ENCODE measurements at regions not wholly inside any gene's neighbourhood (a gene's known extent, or its start where the extent isn't known, plus 50 kb on each side); places are given as distances from the start of the nearest gene placed in this dataset.

DNA sequence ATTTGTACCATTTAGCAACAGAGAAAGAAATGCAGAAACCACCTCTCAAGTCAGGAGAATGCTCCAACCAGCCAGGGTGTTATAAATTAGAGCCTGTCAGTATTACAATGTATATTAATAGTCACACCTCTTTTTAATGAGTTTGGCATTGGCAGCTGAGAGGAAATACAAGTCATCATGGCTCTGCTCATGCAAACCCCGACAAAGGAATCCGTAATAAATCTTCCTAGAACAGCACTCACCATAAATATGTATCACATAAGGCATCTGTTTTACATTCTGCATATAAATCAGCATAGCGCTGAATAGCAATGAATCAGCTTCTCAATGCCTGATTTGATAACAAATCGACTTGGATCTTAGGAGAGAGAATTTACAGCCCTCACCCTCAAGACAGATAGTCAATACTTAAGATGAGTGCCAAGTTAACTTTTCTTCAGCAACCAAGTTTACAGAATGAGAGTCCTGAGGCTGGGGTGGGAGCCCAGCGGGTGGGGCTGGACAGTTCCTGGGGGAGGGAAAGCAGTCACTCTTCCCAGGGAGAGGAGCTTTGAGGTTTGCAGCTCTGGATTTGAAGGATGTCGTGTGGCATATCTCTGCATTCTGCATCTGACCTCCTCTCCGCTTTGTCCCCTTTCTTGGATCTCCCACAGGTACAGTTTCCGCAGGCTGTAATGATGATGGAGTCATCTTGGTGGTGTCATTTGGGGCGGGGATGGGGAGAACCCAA lies 1034.4 kb upstream of the NR2F2 start:
- no peak for DNase-seq

DNA sequence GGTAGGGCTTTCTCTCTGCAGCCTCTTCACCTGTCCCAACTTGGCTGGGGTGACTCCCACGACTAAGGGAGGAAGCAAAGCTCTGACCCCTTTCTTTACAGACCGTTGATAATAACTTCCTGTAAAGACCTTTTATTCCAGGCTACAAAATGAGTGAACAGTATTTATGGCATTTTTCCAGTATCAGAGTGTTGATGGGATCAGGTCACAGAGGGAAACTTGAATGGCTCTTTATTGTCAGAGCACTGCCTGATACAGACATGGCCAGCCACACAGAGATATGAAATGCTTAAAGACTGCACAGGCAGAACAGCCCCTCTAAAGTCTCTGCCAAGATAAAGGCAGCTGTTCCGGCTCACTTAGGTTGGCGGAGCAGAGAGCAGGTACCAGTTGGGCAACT lies 1033.9 kb upstream of the NR2F2 start:
- no peak for DNase-seq

DNA sequence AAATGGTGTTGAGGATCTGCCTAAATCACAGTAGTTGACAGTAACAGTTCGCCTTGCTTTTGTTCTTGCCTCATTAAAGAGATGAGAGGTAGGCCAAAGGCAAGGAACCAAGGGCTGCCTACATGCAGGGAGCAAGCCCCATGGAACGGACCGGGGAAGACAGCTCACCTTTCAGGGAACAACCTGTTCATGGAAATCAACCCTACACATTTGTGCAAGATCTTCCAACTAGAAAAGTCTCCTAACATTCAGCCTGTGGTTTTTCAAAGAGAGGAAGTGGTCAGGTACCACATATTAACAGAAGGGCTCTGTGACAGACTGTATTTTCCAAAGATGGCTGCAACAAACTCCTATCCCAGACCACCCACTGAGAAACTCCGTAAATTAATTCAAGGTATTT lies 1031.8 kb upstream of the NR2F2 start:
- no peak for DNase-seq

DNA sequence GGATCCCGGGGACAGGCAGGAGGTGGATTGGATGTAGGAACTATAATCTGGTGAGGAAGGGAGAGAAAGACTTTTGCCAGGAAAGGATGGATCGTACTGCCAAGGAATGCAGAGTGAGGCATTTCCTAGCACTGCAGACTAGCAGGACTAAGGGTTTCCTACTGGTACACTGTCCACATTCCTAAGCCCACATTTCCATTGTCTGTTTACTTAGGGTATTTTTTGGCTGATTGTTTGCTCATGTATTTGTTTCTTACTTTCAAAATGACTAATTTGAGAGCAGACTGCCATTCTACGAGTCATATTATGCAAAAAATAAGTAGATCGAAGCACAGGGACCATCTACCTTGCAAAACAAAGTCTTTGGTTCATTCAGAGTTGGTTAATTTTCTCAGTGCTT lies 1029.5 kb upstream of the NR2F2 start:
- no peak for DNase-seq

DNA sequence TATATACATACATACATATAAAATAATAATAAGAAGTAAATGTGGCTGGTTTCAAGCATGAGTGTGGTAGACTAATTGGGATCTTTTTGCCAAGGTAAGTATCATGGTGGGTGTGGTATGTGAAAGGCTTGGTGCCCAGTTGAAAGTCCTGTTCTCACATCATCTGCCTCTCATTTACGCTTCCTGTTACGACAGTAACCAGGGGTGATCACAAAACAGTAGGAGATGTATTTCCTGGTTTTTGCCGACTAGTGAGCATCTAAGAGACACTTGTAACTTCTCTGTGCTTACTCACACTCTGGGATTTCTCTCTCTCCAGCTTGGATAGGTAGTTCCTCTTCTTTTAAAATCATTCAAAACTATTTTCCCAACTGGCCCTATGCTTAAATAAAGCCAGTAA lies 1028.3 kb upstream of the NR2F2 start:
- DNase-seq: no peak

DNA sequence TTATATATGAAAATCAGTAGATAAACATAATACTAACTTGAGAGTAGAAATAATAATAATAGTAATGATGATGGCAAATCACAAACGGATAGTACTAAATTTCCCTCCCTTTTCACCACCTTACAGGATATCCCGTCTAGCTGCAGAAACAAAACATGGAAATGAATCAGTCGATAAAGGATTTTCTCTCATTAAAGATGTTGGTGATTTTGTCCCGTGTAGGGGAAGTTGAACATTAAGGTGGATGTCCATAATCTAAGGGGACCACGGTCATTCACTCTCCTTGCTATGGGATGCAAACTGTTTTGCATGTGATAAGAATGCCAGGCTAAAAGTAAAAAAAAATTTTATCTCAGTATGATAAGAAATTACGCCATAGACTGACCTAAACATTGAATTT lies 1027.7 kb upstream of the NR2F2 start:
- no peak for DNase-seq

DNA sequence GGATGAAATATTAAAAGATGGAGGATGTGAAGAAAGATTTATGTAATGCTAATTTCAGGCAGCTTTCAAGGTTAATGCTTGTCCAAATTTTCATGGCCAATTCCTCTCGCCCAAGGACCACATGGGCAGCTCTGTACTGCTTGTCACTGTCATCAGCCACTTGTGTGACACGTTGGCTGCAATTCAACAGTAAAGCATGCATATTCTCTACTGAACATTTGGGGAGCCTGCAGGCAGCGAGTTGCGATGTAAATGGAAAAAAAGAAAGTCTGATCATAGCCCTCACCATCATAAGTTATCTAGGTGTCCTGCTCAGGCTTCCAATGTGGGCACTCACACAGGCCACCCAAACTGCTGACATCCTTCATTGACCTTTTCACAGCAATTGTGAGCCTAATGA lies 1026.8 kb upstream of the NR2F2 start:
- no peak for DNase-seq

DNA sequence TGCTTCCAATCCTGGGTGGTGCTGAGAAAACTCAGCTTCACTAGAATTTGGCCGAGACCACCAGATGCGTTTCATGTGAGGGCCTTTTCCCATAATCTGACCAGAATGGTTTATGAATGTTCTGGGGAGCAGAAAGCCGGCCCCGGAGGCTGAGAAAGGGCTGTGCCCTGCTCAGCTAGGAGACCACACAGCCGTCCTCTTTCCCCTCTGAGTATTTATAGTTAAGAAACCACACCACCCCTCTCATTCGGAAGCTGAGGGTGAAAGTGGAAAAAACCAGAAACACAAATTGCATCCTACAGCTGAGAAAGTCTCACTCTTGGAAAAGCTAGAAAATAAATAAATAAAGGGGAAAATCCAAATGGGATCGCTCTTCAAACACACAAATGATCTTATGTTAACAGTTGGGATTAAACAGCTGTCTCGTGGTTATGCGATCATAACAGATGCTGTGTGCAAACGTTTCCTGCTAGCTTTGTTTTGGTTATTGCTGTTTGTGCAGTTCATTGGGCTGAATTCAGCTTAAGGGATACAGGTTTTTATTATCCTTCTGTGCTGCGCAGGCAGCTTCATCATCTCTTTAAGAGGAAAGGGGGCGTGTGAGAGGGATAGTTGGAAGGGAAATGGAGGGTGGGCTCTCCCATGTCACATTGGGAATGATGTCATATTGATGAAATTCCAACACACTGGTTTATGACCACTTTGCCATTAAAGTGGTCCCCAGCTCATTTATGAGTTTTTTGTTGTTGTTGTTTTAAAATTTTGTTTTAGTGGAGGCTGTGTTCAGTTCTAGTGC lies 1026.2 kb upstream of the NR2F2 start:
- DNase-seq: no peak

DNA sequence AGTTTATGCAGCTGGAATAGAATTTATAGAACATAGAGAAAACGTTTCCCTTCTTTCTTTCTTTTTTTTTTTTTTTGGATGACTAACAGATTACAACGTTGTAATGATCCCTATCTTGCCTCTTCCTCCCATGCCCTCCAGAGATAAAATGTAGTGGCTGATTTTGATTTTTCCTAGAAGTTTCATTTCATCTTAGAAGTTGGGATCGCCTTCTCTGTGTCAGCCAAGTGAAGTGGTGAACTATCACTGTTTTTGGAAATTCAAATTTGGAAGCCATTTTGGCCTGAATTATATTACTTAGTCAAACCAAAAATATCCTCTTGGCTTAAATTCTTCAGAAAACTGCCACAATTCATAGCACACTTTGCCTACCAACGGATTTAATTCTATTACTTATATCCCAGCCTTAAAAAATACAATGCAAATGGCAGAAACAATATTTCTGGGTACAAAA lies 1025.5 kb upstream of the NR2F2 start:
- no peak for DNase-seq

DNA sequence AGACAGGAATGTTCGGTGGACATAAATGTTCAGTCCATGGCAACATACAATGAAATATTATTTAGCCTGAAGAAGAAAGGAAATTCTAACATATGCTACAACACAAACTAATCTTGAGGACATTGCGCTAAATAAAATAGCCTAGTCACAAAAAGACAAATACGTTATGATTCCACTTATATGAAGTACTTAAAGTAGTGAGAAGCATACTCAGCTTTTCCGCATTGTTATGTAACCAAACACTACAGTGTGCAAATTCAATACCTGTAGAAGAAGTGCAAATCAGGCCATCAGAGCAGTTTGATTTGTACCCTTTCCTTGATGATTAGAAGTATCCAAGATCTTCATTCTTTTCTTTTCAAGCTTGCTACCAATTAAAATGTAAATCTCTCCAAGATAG lies 1023.4 kb upstream of the NR2F2 start:
- no peak for DNase-seq

DNA sequence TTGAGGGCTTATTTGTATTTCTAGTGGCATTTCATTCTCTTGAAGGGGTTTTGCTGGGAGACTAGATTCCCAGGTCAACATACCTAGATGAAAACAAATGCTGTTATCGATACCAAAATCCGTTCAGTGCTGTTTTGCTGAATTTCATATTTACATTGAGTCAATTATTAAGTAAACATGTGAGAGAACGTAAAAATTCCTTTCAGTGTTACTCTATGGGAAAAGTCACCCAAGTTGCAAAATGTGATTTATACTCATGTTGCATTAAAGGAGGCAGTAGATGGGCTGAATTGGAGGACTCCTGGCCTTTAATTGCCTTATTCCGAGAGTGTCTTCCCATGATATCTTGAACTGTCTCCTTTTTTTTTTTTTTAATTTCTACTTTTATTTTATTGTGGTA lies 1011.3 kb upstream of the NR2F2 start:
- DNase-seq: no peak

DNA sequence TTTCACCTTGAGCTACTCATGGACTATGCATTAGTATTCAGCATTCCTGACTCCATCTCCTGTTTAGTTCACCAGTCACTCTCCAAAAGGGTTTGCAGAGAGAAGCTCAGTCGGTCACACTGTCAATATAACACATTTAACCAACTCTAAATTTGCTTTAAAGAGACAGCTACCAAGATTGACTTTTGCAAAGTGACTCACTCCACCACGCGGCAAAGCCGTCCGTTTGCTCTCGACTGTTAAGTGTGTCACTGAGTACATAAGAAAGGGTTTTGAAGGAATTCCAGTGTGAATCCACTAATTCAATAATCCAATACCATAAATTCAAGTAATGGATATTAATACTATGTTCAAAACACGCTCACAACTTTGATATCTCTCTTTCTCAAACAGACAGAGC lies 1006.7 kb upstream of the NR2F2 start:
- no peak for DNase-seq

DNA sequence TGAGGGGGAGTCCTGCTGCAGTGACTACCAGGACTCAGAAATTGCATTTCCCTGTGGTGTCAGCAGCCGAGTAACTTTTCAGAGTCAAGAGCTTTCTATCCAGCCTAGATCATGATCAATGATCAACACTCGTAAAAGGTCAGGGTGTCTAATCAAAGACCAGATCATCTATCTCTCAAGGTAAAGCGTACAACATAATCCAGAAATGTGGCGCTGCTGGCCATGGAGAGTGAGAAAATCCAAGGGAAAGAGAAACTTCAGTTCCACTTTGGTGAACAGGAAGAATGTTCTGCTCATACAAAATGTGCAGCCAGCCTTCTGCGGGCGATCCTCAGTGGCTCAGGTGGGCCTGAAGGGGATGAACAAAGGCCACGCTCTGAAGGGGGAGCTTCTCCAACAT lies 1005.8 kb upstream of the NR2F2 start:
- DNase-seq: no peak

DNA sequence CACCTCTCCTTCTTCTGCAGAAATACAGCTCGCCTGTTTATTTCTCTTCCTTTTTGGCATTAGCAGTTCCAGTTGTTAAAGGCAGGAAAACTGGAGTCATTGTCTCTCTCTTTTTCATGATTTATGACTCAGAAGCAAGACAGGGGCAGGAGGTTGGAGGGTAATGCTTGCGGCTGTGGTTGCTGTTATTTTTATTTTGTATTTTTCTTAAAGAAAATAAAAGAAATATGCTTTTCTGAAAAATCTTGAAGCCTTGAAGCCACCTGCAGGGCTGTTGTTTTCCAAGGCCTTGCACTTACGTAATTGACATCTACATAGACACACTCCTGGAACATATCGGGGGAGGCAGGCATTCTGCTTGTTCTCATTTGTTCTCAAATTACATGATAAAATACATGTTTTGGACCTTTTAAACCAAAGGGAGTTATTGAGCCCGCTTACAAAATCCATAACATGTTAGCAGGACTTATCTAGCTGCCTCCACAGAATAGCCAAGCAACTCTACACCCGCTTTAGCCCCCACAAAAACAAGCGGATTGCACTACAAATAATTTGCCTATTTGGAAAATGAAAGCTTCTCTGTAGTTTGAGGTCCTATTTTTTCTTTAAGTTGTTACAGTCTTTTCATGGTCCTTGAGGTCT lies 1004.6 kb upstream of the NR2F2 start:
- DNase-seq: no peak

DNA sequence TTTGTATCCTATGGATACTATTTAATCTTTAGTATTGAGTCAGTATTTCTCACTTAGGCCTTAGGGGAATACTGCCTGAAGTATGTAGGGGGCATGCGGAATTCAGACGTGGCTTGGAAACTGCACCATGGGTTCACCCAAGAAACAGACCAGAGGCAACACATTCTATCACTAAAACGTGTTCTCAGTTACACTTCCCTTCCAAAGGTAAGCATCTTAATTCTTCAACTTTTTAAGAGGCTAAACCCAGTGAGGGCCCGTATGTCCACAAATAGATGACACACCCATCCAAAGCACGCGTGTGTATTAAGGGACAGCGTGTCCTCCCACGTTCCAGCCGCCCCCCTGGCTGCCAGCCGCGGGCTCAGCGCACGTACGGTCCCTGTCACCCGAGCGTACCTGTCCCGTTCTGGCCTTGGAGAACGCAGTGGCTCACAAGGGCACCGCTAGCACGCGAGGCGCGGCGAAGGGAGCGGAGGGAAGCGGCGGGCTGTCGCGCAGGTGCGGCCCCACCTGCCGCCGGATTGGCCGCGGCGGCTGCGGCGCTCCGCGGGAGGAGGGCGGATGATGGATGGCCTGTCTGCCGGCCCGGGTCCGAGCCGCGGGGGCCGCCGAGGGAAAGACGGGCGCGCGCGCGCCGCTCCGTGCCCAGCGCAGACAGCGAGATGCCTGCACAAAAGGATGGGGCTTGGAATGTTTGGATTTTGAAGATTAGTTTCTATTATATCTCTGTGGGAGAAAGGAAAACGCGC lies 1003.9 kb upstream of the NR2F2 start:
- no peak for DNase-seq

DNA sequence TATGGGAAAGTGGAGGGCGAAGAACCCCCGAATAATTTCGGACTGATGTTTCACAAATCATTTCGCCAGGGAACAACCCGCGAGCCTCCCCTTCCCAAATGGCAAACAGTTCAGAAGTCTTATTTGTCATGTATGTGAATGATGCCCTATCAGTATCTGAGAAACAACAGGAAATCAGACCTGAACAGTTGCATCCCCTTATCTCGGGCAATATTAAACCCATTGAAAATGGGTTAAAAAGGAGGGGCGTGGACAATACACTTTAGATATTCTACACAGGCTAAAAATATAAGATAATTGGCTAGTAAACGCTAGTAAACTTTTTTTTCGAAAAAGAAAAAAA lies 1003.3 kb upstream of the NR2F2 start:
- DNase-seq: no peak

DNA sequence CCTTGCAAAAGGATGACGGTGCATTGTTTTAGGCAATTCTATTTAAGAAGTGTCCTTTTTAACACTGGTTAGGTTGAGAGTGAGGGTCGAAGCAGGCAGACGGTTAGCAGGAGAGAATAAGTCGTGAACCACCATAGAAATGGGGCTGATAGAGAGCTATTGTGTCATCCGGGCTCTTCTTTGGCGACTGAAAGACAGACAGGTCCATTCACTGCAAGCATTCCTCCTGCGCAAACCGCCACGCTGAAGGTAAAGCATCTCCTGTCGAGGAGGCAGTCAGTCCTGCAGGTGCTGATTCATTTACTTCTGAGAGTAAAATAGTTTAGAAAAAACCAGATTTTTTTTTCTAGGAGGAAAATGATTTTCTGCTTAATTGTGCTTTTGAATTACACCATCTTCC lies 1002.8 kb upstream of the NR2F2 start:
- no peak for DNase-seq

DNA sequence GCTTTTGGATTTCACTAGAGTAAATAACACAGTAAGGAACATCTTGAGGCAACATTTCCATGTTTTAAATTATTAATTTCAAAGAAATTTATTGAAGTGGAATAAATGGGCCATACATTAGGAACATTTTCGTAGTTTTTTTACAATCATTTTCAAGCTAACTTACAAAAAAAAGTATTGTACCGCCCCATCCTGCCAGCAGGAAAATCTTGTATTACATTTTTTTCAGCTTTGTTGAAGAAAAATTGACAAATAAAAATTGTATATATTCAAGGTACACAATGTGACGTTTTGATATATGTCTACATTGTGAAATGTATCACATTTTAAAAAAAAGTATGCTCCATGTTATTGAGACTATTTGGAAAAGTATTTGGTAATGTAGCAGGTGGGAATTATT lies 1001.9 kb upstream of the NR2F2 start:
- DNase-seq: no peak

DNA sequence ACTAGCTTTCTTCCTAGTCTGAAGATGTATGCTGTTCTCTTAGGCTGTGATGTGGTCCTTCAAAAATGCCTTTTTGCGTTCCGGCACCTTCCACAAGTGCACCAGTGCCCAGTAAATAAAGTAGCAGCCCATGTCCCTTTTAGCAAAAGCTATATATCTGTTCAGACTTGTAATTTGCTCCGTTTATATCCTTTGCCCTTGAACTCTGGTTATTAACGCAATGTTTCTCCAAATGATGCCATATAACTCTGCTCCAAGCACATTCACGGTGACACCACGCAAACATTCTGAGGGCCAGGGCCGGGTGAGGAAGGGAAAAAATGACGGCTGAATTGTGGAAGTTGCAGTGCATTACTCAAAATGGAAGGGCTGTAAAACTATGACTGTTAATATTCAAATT lies 1001.1 kb upstream of the NR2F2 start:
- DNase-seq: no peak

DNA sequence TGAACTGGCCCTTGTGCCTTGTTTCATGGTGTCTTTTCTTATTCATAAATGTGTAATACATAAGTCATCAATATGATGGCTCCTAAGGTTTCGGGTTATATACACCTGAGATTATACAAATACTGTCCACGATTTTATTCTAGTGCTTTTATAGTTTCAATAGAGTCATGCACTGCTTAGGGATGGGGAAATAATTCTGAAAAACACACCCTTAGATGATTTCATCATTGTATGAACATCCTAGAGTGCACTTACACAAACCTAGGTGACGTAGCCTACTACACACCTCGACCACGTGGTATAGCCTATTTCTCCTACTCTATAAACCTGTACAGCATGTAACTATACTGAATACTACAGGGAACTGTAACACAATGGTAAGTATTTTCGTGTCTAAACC lies 988.8 kb upstream of the NR2F2 start:
- no peak for DNase-seq

DNA sequence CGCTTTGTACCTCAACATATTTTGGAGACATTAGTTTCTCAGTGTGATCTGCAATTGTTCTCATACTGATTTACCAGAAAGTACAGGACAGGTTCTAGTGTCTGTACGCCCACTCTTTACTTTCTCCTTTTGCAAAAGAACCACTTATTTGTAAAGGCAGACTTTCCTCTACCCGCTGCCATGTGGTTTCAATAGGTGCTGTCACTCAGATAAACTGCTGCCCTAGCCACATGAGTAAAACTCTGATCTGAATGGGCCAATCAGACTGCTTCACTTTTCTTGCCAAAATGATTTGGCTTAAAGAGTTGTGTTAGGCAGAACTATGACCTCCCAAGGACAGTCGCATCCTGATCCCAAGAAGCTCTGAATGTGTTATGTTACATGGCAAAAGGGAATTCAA lies 984.6 kb upstream of the NR2F2 start:
- no peak for DNase-seq

DNA sequence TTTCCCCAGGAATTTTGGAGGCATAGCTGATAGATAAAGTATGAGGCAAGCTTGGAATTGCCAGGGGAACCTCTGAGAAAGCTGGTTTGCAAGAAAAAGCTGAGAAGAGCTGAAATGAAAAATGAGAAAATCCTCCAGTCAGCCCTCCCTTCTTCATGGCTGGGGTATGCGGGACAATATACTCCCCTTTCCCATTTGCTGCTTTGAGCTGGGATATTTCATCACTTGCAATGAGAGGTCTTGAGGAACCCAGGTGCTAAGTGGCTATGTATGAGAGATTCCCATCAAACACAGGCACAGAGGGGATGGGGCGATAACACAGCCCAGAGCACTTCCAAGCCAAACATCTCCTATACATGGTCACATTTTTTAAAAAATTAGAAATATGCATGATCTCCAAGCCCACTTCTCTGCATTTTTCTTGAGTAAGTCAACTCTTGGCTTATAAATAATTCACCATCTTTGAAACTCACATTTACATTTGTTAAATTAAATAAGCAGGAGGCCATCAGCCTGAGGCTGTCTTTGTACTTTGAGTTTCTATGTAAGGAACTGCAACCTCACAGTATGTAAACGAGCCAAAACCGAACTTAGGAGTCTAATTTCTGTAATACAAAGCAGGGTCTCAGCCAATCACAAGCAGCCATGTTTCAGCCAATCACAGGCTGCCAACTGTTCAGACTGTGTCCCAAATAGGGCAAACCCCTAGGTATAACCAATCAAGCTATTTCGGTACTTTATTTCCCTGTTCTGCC lies 983.6 kb upstream of the NR2F2 start:
- no peak for DNase-seq

DNA sequence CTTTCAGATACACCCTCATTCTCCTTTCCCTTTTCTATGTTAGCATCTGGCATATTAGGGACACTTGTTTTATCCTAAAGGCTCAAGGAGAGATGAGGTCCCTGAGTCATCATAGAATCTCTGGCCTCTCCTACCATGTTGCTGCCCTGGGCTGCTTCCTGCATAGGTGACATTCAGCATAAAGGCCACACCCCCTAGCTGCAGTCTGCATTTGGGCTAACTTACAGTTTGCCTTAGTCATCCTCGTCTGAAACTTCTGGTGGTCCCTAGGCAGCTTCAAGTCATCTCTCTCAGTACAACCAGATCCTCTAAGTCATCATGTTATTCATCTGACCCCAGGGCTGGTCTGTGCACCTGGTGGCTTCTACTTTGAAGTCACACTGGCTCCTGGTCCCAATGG lies 982.7 kb upstream of the NR2F2 start:
- DNase-seq: no peak

Data from activated CD4-positive, alpha-beta T cell treated with anti-CD3 and anti-CD28 coated beads for 1 hour (primary cell).